ENCODE measurements at regions not wholly inside any gene's neighbourhood (a gene's known extent, or its start where the extent isn't known, plus 50 kb on each side); places are given as distances from the start of the nearest gene placed in this dataset.
A peak's percentile ranks its signal among the peaks of the same experiment; 100 is the strongest.

DNA sequence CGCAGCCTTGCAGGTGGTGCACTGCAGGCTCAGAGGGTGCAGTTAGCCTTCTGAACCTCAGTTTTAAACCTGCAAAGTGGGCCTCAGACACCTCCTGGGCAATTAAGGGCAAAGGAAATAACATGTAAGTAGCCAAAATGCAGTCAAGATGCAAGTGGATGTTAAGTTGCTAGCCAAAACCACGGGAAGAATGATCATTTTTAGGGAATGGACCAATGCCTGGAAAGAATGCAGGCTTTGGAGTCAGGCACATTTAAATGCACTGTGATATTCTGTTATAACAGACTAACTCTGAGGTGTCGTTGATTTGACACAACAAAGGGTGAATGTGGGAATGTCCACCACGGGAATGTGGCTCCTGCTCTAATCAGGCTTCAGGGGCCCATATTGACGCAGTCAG lies 57.9 kb upstream of the PTGFRN start:
- Histone ChIP-seq H3K36me3 (replicated peaks in 1 of 2) (no peaks in the 10 kb centered on the region), H3K9me3 (replicated peaks in 1 of 3) (no peaks in the 10 kb centered on the region), H3K27ac (no peak overlapping the region), H3K27me3 (no peaks in the 10 kb centered on the region), H3K4me3 (no peak overlapping the region), H3K4me1 (replicated peaks in 1 of 2) (peaks cover 20% of the 10 kb centered on the region in 2 donors)
- WGBS, 4 donors = 83 to 92% (median 87%) methylated on average over 5 of the region's 5 CpGs
- DNase-seq = no peak
- TF ChIP-seq, protein P1, sequence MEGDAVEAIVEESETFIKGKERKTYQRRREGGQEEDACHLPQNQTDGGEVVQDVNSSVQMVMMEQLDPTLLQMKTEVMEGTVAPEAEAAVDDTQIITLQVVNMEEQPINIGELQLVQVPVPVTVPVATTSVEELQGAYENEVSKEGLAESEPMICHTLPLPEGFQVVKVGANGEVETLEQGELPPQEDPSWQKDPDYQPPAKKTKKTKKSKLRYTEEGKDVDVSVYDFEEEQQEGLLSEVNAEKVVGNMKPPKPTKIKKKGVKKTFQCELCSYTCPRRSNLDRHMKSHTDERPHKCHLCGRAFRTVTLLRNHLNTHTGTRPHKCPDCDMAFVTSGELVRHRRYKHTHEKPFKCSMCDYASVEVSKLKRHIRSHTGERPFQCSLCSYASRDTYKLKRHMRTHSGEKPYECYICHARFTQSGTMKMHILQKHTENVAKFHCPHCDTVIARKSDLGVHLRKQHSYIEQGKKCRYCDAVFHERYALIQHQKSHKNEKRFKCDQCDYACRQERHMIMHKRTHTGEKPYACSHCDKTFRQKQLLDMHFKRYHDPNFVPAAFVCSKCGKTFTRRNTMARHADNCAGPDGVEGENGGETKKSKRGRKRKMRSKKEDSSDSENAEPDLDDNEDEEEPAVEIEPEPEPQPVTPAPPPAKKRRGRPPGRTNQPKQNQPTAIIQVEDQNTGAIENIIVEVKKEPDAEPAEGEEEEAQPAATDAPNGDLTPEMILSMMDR (IDR thresholded peaks at IDR 0.05) = no peak
- no peak for TF ChIP-seq POLR2A (IDR thresholded peaks at IDR 0.05)
- intact Hi-C loops (cut with DNase I) = loop anchor here (10.0 kb wide), 1 partner anchor 203 kb away; no protein-coding TSS in a partner anchor

- Histone ChIP-seq H3K27ac (no peak overlapping the region), H3K9me3 (replicated peaks in 1 of 3) (no peaks in the 10 kb centered on the region), H3K4me1 (replicated peaks in 1 of 2) (peaks cover 20% of the 10 kb centered on the region in 2 donors), H3K36me3 (replicated peaks in 1 of 2) (no peaks in the 10 kb centered on the region), H3K4me3 (no peak overlapping the region), H3K27me3 (no peaks in the 10 kb centered on the region)
- TF ChIP-seq, protein P1 (IDR thresholded peaks at IDR 0.05) = no peak
- TF ChIP-seq POLR2A (IDR thresholded peaks at IDR 0.05) = no peak
- DNase-seq = no peak
- WGBS, 4 donors = 71 to 92% (median 78%) methylated on average over 5 to 7 of the region's 7 CpGs
- intact Hi-C loops (cut with DNase I) = loop anchor here (10.0 kb wide), 1 partner anchor 202 kb away; no protein-coding TSS in a partner anchor
Observed at GRCh38 chr1:116852367-116852766, 57.3 kb upstream of the PTGFRN start.

GRCh38 chr1:116852910-116853309 lies 56.8 kb upstream of the PTGFRN start:
- no peak for DNase-seq
- Histone ChIP-seq H3K4me1 (replicated peaks in 1 of 2) (peaks cover 20% of the 10 kb centered on the region in 2 donors), H3K27me3 (no peaks in the 10 kb centered on the region), H3K9me3 (replicated peaks in 1 of 3) (no peaks in the 10 kb centered on the region), H3K27ac (no peak overlapping the region), H3K36me3 (replicated peaks in 1 of 2) (no peaks in the 10 kb centered on the region), H3K4me3 (no peak overlapping the region)
- WGBS, 4 donors = 78 to 85% (median 83%) methylated on average over 3 of the region's 3 CpGs
- intact Hi-C loops (cut with DNase I) = loop anchor here (10.0 kb wide), 1 partner anchor 202 kb away; no protein-coding TSS in a partner anchor
- TF ChIP-seq, protein P1 (IDR thresholded peaks at IDR 0.05) = no peak
- no peak for TF ChIP-seq POLR2A (IDR thresholded peaks at IDR 0.05)

DNA sequence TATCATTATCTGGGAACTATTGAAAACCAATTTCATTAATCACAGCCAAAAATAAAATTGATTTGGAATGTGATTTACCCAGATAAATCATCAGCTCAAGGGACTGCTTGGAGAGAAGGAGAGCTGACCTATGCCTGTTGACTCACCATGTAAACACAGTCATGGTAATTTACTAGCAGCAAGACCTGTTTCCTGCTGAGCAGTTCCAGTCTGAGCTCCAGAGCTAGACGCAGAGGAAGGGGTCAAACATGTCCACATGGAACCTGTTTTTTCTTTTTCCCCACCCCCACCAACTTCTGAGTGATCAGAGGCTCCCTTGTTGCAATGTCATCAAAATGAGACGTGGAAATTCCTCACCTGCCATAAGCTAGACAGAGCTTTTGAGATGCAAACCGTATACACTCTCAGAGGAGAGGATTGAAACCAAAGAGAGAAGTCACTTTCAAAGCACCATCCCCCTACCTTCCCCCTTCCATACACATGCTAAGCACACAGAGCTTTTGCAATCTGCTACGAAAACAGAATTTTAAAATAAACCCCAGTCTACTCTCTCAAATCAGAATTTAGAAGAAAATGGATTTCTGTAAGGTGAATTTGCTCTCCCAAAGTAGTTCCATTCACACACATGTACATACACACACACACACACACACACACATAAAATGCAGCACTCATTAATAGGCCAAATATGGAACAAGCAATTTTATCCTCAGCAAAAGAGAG lies 55.9 kb upstream of the PTGFRN start:
- WGBS, 4 donors = 46 to 54% (median 48%) methylated on average over 4 of the region's 4 CpGs
- Histone ChIP-seq H3K27me3 (no peaks in the 10 kb centered on the region), H3K36me3 (replicated peaks in 1 of 2) (no peaks in the 10 kb centered on the region), H3K27ac (no peak overlapping the region), H3K4me3 (no peak overlapping the region), H3K9me3 (replicated peaks in 1 of 3) (no peaks in the 10 kb centered on the region), H3K4me1 (replicated peaks in 1 of 2) (peaks cover 20% of the 10 kb centered on the region in 2 donors)
- intact Hi-C loops (cut with DNase I) = loop anchor here (10.0 kb wide), 1 partner anchor 201 kb away; no protein-coding TSS in a partner anchor
- no peak for TF ChIP-seq POLR2A (IDR thresholded peaks at IDR 0.05)
- TF ChIP-seq, protein P1 (IDR thresholded peaks at IDR 0.05) = no peak
- peak in 4 of 7 donors; percentile 22 to 36 (median 23) for DNase-seq
